GM18867 (cell line): ENCODE measurements at regions not wholly inside any gene's neighbourhood (a gene's known extent, or its start where the extent isn't known, plus 50 kb on each side); places are given as distances from the start of the nearest gene placed in this dataset.
"Not testable (repeated sequence)": the region's sequence is repeated elsewhere in the genome, so short reads cannot be mapped to it uniquely, and the experiment has no call there.

Source experiments
- ATAC-seq: cut with Tn5 transposase; IDR thresholded peaks from one replicate; pipeline ENCODE4 v1.9.1; 2021; ENCODE audit warnings: mild to moderate bottlenecking, moderate library complexity; ENCODE audit not compliant: unreplicated experiment

- not testable (repeated sequence) for ATAC-seq
These were observed 75.8 kb upstream of the VKORC1L1 start for GRCh38 chr7:65797086-65797485.

GRCh38 chr7:65797566-65797965 is 75.3 kb upstream of the VKORC1L1 start:
- not testable (repeated sequence) for ATAC-seq

GRCh38 chr7:65798111-65799075 is 74.5 kb upstream of the VKORC1L1 start:
- ATAC-seq, result peak; percentile 99

GRCh38 chr7:65800191-65800590 is 72.7 kb upstream of the VKORC1L1 start:
- not testable (repeated sequence) for ATAC-seq

- no peak for ATAC-seq
These were observed 72.0 kb upstream of the VKORC1L1 start for GRCh38 chr7:65800890-65801341.

- no peak for ATAC-seq
These were observed 68.0 kb upstream of the VKORC1L1 start for GRCh38 chr7:65804887-65805286.

- ATAC-seq, result not testable (repeated sequence)
These were observed 65.8 kb upstream of the VKORC1L1 start for GRCh38 chr7:65807067-65807466.

- peak; percentile 87 for ATAC-seq
These were observed 63.5 kb upstream of the VKORC1L1 start for GRCh38 chr7:65809259-65809981.

GRCh38 chr7:65809982-65810288 is 62.9 kb upstream of the VKORC1L1 start:
- peak; percentile 49 for ATAC-seq

GRCh38 chr7:65812281-65812680 is 60.6 kb upstream of the VKORC1L1 start:
- no peak for ATAC-seq

GRCh38 chr7:65814556-65815167 is 58.2 kb upstream of the VKORC1L1 start:
- ATAC-seq, result not testable (repeated sequence)

GRCh38 chr7:65820287-65820950 is 52.5 kb upstream of the VKORC1L1 start:
- no peak for ATAC-seq
